ENCODE measurements at regions not wholly inside any gene's neighbourhood (a gene's known extent, or its start where the extent isn't known, plus 50 kb on each side); places are given as distances from the start of the nearest gene placed in this dataset.

DNA sequence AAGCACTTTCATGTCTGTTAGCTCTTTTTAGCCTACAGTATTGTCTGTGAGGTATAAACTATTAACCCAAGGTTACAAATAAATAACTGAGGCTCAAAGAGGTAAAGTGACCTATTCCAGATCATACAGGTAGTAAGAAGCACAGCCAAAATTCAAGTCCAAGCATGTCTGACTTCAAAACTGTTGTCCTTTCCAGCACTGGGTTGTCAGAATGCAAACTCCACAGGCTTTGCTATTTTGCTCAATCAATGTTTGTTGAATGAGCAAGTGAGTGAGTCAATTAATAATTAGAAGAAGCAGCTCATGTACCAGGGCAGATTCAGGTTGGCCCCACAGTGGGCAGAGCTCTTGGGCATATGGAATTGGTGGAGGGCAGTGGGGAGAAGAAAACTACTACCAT, 134.1 kb upstream of the ARHGEF9 start:
- no peaks in the 10 kb centered on the region for H3K4me1 ChIP-seq (ENCODE audit: control insufficient read depth, extremely low read depth, insufficient read depth, low read length)
- H2AFZ ChIP-seq (ENCODE audit: low read length): no peak overlapping the region
- no peak overlapping the region for H3K27ac ChIP-seq (ENCODE audit: insufficient read depth, low read length)
- H3K4me2 ChIP-seq (ENCODE audit: extremely low read depth, insufficient read depth, low read length): no peak overlapping the region
- H4K20me1 ChIP-seq (ENCODE audit: control insufficient read depth, extremely low read depth, insufficient read depth, low read length): no peaks in the 10 kb centered on the region
- no peaks in the 10 kb centered on the region for H3K79me2 ChIP-seq (ENCODE audit: control insufficient read depth, insufficient read depth, low read length)
- H3K36me3 ChIP-seq (ENCODE audit: control insufficient read depth, insufficient read depth, low read length): no peaks in the 10 kb centered on the region
- H3K4me3 ChIP-seq (replicated peaks in 1 of 4; ENCODE audit: control extremely low read depth in 1 of 4, insufficient read depth in 1 of 4, low read depth in 3 of 4, low read length in 4 of 4): no peak overlapping the region
- H3K27me3 ChIP-seq (ENCODE audit: control insufficient read depth, insufficient read depth, low read length): no peaks in the 10 kb centered on the region
- H3K9ac ChIP-seq (ENCODE audit: insufficient read depth, low read length): no peak overlapping the region
- DNase-seq (ENCODE audit: low read depth in 2 of 2): no peak
- no peaks in the 10 kb centered on the region for H3K9me3 ChIP-seq (ENCODE audit: control insufficient read depth, insufficient read depth, low read depth, low read length)
- TF ChIP-seq, protein P1, sequence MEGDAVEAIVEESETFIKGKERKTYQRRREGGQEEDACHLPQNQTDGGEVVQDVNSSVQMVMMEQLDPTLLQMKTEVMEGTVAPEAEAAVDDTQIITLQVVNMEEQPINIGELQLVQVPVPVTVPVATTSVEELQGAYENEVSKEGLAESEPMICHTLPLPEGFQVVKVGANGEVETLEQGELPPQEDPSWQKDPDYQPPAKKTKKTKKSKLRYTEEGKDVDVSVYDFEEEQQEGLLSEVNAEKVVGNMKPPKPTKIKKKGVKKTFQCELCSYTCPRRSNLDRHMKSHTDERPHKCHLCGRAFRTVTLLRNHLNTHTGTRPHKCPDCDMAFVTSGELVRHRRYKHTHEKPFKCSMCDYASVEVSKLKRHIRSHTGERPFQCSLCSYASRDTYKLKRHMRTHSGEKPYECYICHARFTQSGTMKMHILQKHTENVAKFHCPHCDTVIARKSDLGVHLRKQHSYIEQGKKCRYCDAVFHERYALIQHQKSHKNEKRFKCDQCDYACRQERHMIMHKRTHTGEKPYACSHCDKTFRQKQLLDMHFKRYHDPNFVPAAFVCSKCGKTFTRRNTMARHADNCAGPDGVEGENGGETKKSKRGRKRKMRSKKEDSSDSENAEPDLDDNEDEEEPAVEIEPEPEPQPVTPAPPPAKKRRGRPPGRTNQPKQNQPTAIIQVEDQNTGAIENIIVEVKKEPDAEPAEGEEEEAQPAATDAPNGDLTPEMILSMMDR (conservative IDR thresholded peaks at IDR 0.05 in 1 of 2, IDR thresholded peaks at IDR 0.05 in 1 of 2; ENCODE audit: low read depth in 1 of 2, low read length in 2 of 2): no peak
- TF ChIP-seq EZH2 (IDR thresholded peaks at IDR 0.05; ENCODE audit: low read length, missing control alignments): no peak

DNA sequence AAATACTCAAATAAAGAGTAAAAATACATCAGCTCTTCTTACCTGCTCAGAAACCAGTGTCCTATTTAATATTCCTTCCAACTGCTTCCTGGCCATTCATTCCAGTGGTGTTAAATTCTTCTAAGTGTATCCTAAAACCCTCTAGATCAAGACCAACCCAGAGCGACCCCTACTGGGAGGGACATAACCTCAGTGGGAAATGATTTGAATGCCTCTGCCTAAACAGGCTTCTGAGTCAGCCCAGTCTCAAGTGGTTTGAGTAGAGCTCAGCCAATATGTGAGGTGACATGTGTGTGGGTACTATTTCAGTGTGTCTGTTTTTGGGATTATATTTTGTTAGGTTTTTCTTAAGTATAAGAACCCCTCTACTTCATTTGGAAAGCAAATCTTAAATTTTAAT, 133.6 kb upstream of the ARHGEF9 start:
- Histone ChIP-seq H3K27ac (ENCODE audit: insufficient read depth, low read length) (no peak overlapping the region), H4K20me1 (ENCODE audit: control insufficient read depth, extremely low read depth, insufficient read depth, low read length) (no peaks in the 10 kb centered on the region), H3K4me2 (ENCODE audit: extremely low read depth, insufficient read depth, low read length) (no peak overlapping the region), H3K27me3 (ENCODE audit: control insufficient read depth, insufficient read depth, low read length) (no peaks in the 10 kb centered on the region), H3K36me3 (ENCODE audit: control insufficient read depth, insufficient read depth, low read length) (no peaks in the 10 kb centered on the region), H3K9ac (ENCODE audit: insufficient read depth, low read length) (no peak overlapping the region), H3K79me2 (ENCODE audit: control insufficient read depth, insufficient read depth, low read length) (no peaks in the 10 kb centered on the region), H2AFZ (ENCODE audit: low read length) (no peak overlapping the region), H3K4me3 (replicated peaks in 1 of 4; ENCODE audit: control extremely low read depth in 1 of 4, insufficient read depth in 1 of 4, low read depth in 3 of 4, low read length in 4 of 4) (no peak overlapping the region), H3K4me1 (ENCODE audit: control insufficient read depth, extremely low read depth, insufficient read depth, low read length) (no peaks in the 10 kb centered on the region), H3K9me3 (ENCODE audit: control insufficient read depth, insufficient read depth, low read depth, low read length) (no peaks in the 10 kb centered on the region)
- peak in 1 of 2 donors; percentile 1 for DNase-seq (ENCODE audit: low read depth in 2 of 2)
- TF ChIP-seq EZH2 (IDR thresholded peaks at IDR 0.05; ENCODE audit: low read length, missing control alignments): no peak
- TF ChIP-seq, protein P1 (conservative IDR thresholded peaks at IDR 0.05 in 1 of 2, IDR thresholded peaks at IDR 0.05 in 1 of 2; ENCODE audit: low read depth in 1 of 2, low read length in 2 of 2): no peak

DNA sequence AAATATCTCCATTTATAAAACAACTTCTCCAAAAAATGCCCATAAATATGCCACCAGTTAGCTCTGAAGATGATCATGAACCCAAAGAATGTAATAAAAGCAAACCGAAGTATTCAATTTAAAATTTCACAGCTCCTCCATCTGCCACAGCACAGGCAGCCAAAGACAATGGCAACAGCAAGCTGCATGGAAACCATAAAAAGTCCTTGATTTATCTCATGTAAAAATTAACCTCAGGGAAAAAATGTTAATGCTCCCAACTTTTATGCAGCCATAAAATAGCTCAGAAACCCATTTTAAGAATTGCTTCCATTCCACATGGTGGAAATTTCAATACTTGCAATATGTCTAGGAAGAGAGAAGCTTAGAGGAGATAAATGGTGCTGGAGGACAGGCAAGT, 132.3 kb upstream of the ARHGEF9 start:
- no peaks in the 10 kb centered on the region for H3K4me1 ChIP-seq (ENCODE audit: control insufficient read depth, extremely low read depth, insufficient read depth, low read length)
- H3K9ac ChIP-seq (ENCODE audit: insufficient read depth, low read length): no peak overlapping the region
- DNase-seq (ENCODE audit: low read depth in 2 of 2): no peak
- TF ChIP-seq, protein P1 (conservative IDR thresholded peaks at IDR 0.05 in 1 of 2, IDR thresholded peaks at IDR 0.05 in 1 of 2; ENCODE audit: low read depth in 1 of 2, low read length in 2 of 2): no peak
- TF ChIP-seq EZH2 (IDR thresholded peaks at IDR 0.05; ENCODE audit: low read length, missing control alignments): no peak
- H3K27me3 ChIP-seq (ENCODE audit: control insufficient read depth, insufficient read depth, low read length): no peaks in the 10 kb centered on the region
- no peaks in the 10 kb centered on the region for H3K79me2 ChIP-seq (ENCODE audit: control insufficient read depth, insufficient read depth, low read length)
- no peaks in the 10 kb centered on the region for H3K9me3 ChIP-seq (ENCODE audit: control insufficient read depth, insufficient read depth, low read depth, low read length)
- no peaks in the 10 kb centered on the region for H3K36me3 ChIP-seq (ENCODE audit: control insufficient read depth, insufficient read depth, low read length)
- H3K4me3 ChIP-seq (replicated peaks in 1 of 4; ENCODE audit: control extremely low read depth in 1 of 4, insufficient read depth in 1 of 4, low read depth in 3 of 4, low read length in 4 of 4): no peak overlapping the region
- no peak overlapping the region for H2AFZ ChIP-seq (ENCODE audit: low read length)
- H3K27ac ChIP-seq (ENCODE audit: insufficient read depth, low read length): no peak overlapping the region
- H4K20me1 ChIP-seq (ENCODE audit: control insufficient read depth, extremely low read depth, insufficient read depth, low read length): no peaks in the 10 kb centered on the region
- no peak overlapping the region for H3K4me2 ChIP-seq (ENCODE audit: extremely low read depth, insufficient read depth, low read length)
